CD1c-positive myeloid dendritic cell (primary cell): ENCODE measurements at regions not wholly inside any gene's neighbourhood (a gene's known extent, or its start where the extent isn't known, plus 50 kb on each side); places are given as distances from the start of the nearest gene placed in this dataset.

Source experiments
- DNase-seq: peaks from one replicate; pipeline ENCODE4 v3.0.0-alpha.2; 2016; ENCODE audit errors: extremely low spot score

DNA sequence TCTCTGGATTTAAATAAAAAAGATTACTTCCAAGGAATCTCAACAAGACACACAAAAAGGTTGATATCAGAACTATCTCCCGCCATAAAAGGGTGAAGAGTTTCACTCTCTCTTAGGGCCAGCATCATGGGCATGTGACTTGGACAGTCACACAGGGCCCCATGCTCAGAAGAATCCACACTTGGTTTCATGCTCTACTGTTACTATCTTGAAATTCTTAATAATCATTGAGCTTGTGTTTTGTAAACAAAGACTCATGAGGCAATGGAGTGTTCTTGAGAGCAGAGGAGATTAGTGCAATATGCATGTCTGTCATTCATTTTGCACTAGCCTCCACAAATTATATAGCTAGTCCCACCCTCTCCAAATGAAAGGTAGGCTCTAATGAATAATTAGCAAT, 58.4 kb downstream of the HMHB1 start:
- no peak for DNase-seq

- no peak for DNase-seq
Measured at GRCh38 chr5:143870871-143871632, 59.1 kb downstream of the HMHB1 start.

GRCh38 chr5:143871672-143872071, 59.7 kb downstream of the HMHB1 start:
- no peak for DNase-seq

GRCh38 chr5:143874312-143874711, 62.4 kb downstream of the HMHB1 start:
- DNase-seq: no peak

GRCh38 chr5:143877196-143877595, 65.2 kb downstream of the HMHB1 start:
- no peak for DNase-seq

GRCh38 chr5:143878430-143878829, 66.5 kb downstream of the HMHB1 start:
- no peak for DNase-seq

DNA sequence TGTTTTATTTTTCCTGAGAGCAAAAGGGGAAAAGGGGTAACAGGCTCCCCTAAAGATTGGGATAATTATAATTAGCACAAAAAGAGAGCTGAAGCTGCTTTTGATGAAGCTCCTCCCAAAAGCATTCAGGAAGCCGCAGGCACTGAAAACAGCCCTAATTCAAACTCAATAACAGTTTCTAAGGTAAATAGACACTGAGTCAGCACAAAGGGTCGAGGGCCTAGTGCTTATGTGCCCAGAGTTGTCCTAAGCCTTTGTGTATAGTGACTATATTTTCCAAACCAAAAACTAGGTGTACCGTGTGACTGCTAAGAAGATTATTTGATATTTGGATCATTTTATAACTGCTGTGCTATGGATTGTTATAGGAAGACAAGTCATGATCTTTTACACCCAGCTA, 67.7 kb downstream of the HMHB1 start:
- no peak for DNase-seq

GRCh38 chr5:143880178-143880577, 68.2 kb downstream of the HMHB1 start:
- DNase-seq: no peak

DNA sequence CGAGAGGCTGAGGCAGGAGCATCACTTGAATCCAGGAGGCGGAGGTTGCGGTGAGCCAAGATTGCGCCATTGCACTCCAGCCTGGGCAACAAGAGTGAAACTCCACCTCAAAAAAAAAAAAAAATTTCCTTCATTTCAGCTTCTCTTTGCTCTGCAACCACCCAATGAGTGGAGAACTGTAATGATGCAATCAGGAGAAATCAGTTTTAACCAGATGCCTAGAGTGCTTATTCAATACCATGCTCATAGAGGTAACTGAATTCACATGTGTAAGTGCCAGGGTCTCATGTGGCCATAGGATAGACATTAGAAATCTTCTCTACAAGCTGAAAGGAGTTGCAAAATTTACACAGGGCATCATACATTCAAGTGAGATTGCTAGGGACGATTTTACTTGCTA, 70.6 kb downstream of the HMHB1 start:
- no peak for DNase-seq

DNA sequence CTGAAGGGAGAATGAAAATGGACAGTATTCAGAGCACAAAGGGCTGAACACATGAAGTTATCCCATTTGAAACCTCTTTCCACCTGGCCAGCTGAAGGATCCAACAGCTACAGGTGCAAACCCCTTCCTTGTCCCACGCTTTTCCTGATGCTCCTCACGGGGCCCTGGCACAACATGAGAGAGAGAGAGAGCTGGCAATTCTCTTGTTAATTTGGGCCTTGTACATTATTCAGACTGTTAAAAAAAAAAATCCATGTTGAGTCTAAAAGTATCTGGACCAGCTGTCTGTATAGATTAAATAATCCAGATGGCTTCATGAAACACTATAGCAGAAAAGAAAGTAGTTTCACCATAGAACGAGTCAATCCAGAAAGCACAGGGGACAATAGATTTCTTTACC, 74.1 kb downstream of the HMHB1 start:
- no peak for DNase-seq

- no peak for DNase-seq
Measured at GRCh38 chr5:143886651-143887638, 75.0 kb downstream of the HMHB1 start.

DNA sequence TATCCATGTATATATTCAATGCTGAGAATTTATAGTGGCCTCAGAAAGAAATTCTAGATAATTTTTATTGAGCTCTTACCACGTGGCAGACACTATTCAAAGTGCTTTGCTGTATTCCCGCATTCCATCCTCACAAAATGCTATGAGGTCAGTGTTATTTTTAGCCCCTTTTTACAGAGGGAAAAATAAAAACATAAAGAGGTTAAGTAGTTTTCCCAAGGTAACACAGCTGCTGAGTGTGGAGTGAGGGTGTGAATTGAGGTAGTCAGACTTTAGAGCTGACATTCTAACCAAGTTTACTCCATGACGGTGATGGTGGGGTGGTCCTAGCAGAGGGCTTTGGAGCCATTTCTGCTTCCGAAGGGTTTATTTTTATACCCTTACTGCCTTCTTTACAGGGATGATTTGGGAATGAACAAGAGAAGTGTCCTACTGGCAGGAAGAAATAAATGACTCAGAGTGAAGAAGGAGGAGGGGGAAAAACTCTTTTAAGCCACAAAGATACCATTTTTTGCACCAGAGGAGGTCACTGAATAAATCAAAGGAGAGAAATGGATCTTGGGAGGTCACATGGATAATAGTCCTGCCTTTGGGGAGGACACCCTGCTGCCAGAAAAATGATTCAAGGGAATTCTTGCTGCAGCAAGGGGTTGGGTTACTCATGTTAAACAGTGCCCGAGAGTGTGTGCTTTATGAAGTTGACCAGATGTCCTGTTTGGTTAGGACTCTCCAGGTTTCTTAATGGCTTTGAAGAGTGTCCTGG, 76.1 kb downstream of the HMHB1 start:
- no peak for DNase-seq

DNA sequence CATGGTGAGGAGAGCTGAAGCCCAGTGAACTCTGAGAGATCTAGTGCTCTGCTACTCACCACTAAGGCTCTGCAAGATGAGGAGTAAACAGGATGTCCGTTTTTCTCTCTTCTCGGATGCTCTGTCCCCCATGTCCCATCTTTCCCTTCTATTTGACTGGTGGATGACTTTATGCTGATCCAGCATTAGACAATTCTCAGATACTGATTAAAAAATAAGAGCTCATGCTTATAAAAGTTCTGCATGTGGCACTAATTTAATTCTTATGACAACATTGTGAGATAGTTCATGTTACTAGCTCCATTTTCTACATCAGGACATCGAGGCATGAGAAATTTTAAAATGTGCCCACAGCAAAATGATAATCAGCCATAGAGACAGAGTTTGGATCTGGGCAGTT, 77.0 kb downstream of the HMHB1 start:
- no peak for DNase-seq

GRCh38 chr5:143889986-143890385, 78.0 kb downstream of the HMHB1 start:
- DNase-seq: no peak

DNA sequence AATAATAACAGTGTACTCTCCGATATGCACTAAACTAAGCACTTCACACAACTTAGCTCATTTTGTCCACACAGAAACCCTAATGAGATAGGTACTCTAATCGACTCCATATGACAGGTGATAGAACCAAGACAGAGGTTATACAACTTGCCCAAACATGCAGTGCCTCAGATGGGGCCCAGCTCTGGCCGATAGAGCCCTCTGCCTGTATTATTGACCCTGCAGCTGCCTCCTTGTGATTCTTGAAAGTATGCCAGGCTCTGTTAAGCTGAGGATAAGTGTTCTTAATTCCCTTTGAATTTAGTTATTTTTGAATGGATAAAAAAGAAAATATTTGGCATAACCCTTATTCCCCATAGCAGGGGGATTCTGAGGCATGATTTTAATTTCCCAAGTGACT, 78.5 kb downstream of the HMHB1 start:
- no peak for DNase-seq

- no peak for DNase-seq
Measured at GRCh38 chr5:143892271-143892670, 80.3 kb downstream of the HMHB1 start.

- no peak for DNase-seq
Measured at GRCh38 chr5:143892908-143893307, 80.9 kb downstream of the HMHB1 start.

GRCh38 chr5:143893638-143894037, 81.7 kb downstream of the HMHB1 start:
- DNase-seq: no peak

GRCh38 chr5:143896516-143896915, 84.6 kb downstream of the HMHB1 start:
- no peak for DNase-seq

DNA sequence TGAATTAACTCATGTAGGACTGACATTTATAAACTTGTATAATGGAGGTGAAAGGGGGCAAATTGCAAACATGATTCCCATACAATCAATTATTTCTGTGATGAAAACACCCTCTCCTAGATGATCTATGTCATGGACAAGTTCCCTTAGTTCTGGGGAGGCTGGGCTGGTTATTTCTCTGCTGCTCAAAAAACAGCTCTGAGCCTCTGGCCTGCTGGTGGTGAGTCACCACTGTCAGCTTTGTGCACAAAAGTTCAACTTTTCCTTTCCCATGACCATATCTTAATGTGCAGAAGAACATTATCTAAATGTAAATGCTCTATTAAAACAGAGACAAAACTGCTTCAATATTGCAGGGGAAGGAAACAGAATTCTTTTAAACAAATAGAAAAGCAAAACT, 85.0 kb downstream of the HMHB1 start:
- no peak for DNase-seq

DNA sequence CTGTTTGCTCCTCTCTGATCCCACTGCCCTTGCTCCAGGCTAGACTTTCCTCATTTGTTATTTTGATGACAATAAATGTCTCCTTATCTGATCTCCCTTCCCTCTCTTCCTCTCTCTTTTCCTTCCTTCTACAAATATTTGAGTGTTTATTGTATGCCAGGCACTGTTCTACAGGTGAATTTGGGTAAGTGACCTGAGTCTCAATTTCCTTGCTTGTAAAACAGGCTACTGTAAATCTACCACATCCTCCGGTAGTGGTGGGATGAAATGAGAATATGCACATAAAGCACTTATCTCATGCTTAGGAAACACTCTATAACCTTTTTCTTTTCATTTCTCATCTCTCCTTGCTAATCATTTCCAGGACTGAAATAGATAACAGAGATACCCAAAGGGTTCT, 86.4 kb downstream of the HMHB1 start:
- no peak for DNase-seq

- DNase-seq: no peak
Measured at GRCh38 chr5:143898916-143899591, 87.1 kb downstream of the HMHB1 start.
